WTC11 (cell line): ENCODE measurements at regions not wholly inside any gene's neighbourhood (a gene's known extent, or its start where the extent isn't known, plus 50 kb on each side); places are given as distances from the start of the nearest gene placed in this dataset.

Experiments used
- ATAC-seq: fragments of 200-7000 bp; cut with Tn5 transposase; 2 replicates; pipeline ENCODE4 v1.10.0; 2021; ENCODE audit warnings: mild to moderate bottlenecking, moderate library complexity
- CTCF ChIA-PET: fragments of 300-600 bp; sonication (Branson Sonifier 250); formaldehyde crosslinking; loops from one replicate; lab custom pipeline; 2021; ENCODE audit warnings: antibody characterized with exemption; lab: Charles Lee
- POLR2A ChIA-PET: fragments of 350-600 bp; sonication (Branson Sonifier 250); formaldehyde crosslinking; loops from one replicate; lab custom pipeline; 2021; ENCODE audit warnings: antibody characterized with exemption; lab: Charles Lee
- DNase-seq: peaks from one replicate; pipeline ENCODE4 v3.0.0; 2021; ENCODE audit warnings: low spot score
- H3K27ac Mint-ChIP-seq: 2 replicates; pipeline ENCODE4 v1.8.0; 2021; ENCODE audit warnings: mixed read lengths
- H3K27me3 Mint-ChIP-seq: 2 replicates; pipeline ENCODE4 v1.8.0; 2021; ENCODE audit warnings: low read depth, mild to moderate bottlenecking, moderate library complexity, mixed read lengths
- H3K36me3 Mint-ChIP-seq: 2 replicates; pipeline ENCODE4 v1.8.0; 2021; ENCODE audit warnings: mixed read lengths
- H3K4me1 Mint-ChIP-seq: 2 replicates; pipeline ENCODE4 v1.8.0; 2022; ENCODE audit warnings: mixed read lengths
- H3K4me3 Mint-ChIP-seq: 2 replicates; pipeline ENCODE4 v1.8.0; 2021; ENCODE audit warnings: mild to moderate bottlenecking, moderate library complexity, mixed read lengths
- H3K9me3 Mint-ChIP-seq: 2 replicates; pipeline ENCODE4 v1.8.0; 2021; ENCODE audit warnings: mixed read lengths
- AR ChIP-seq: fragments of 250-450 bp; sonication (Bioruptor Pico); IDR thresholded peaks from 2 replicates; pipeline ENCODE4 v1.9.0; 2021; ENCODE audit warnings: mild to moderate bottlenecking
- ATF6 ChIP-seq: sonication (generic); formaldehyde crosslinking; IDR thresholded peaks from 2 replicates; pipeline ENCODE4 v1.8.1; 2023; ENCODE audit warnings: mild to moderate bottlenecking, missing genetic modification reagents
- CREB1 ChIP-seq: sonication (generic); formaldehyde crosslinking; IDR thresholded peaks from 2 replicates; pipeline ENCODE4 v1.8.0; 2023; ENCODE audit warnings: mild to moderate bottlenecking, missing genetic modification reagents
- ESRRA ChIP-seq: sonication (generic); formaldehyde crosslinking; IDR thresholded peaks from 2 replicates; pipeline ENCODE4 v1.8.1; 2022; ENCODE audit warnings: mild to moderate bottlenecking, missing genetic modification reagents, borderline replicate concordance
- ETV6 ChIP-seq: sonication (generic); formaldehyde crosslinking; IDR thresholded peaks from 2 replicates; pipeline ENCODE4 v1.8.1; 2022; ENCODE audit warnings: mild to moderate bottlenecking, missing genetic modification reagents
- JAZF1 ChIP-seq: fragments of 250-450 bp; sonication (Bioruptor Pico); IDR thresholded peaks from 2 replicates; pipeline ENCODE4 v1.9.0; 2021; ENCODE audit warnings: moderate library complexity, mild to moderate bottlenecking, inconsistent platforms
- SMAD3 ChIP-seq: sonication (generic); formaldehyde crosslinking; IDR thresholded peaks from 2 replicates; pipeline ENCODE4 v1.8.0; 2022; ENCODE audit warnings: missing genetic modification reagents, mild to moderate bottlenecking, borderline replicate concordance
- SP1 ChIP-seq: sonication (generic); formaldehyde crosslinking; conservative IDR thresholded peaks from 2 replicates; pipeline ENCODE4 v1.8.1; 2022; ENCODE audit warnings: missing genetic modification reagents
- STAT6 ChIP-seq: sonication (generic); formaldehyde crosslinking; conservative IDR thresholded peaks from 2 replicates; pipeline ENCODE4 v1.8.1; 2023; ENCODE audit warnings: mild to moderate bottlenecking, low read depth, missing genetic modification reagents, moderate library complexity
- TCF7 ChIP-seq: sonication (generic); formaldehyde crosslinking; IDR thresholded peaks from 2 replicates; pipeline ENCODE4 v1.8.0; 2022; ENCODE audit warnings: mild to moderate bottlenecking, low read depth, missing genetic modification reagents, moderate library complexity
- ZNF121 ChIP-seq: sonication (generic); formaldehyde crosslinking; IDR thresholded peaks from 2 replicates; pipeline ENCODE4 v1.8.0; 2023; ENCODE audit warnings: missing genetic modification reagents
- ZNF396 ChIP-seq: fragments of 250-450 bp; sonication (Bioruptor Pico); IDR thresholded peaks from 2 replicates; pipeline ENCODE4 v1.8.0; 2021; ENCODE audit warnings: mild to moderate bottlenecking, moderate library complexity, borderline replicate concordance
- ZNF512 ChIP-seq: sonication (generic); formaldehyde crosslinking; IDR thresholded peaks from 2 replicates; pipeline ENCODE4 v1.8.1; 2022; ENCODE audit warnings: missing genetic modification reagents, borderline replicate concordance
- TF ChIP-seq, protein P1 (sequence below): fragments of 250-450 bp; sonication (Bioruptor Pico); IDR thresholded peaks from 2 replicates; pipeline ENCODE4 v1.9.0; 2021; ENCODE audit warnings: moderate library complexity, mild to moderate bottlenecking, inconsistent platforms, borderline replicate concordance
- TF ChIP-seq, protein P2 (sequence below): fragments of 250-450 bp; sonication (Bioruptor Pico); IDR thresholded peaks from 2 replicates; pipeline ENCODE4 v2.1.2; 2022; ENCODE audit warnings: mild to moderate bottlenecking, moderate library complexity
- TF ChIP-seq, protein P3 (sequence below): sonication (generic); formaldehyde crosslinking; IDR thresholded peaks from 2 replicates; pipeline ENCODE4 v1.8.0; 2022; ENCODE audit warnings: mild to moderate bottlenecking, missing genetic modification reagents

GRCh38 chr10:29183301-29183945 is 105.4 kb upstream of the LYZL1 start:
- Mint-ChIP-seq H3K4me1 (peaks cover 15% of the 10 kb centered on the region), H3K4me3 (no peak overlapping the region), H3K9me3 (peaks cover 9% of the 10 kb centered on the region), H3K27ac (no peak overlapping the region), H3K36me3 (no peaks in the 10 kb centered on the region), H3K27me3 (no peaks in the 10 kb centered on the region)
- DNase-seq: no peak
- ATAC-seq: peak; percentile 48
- ChIA-PET CTCF (no interaction called here), POLR2A (no interaction called here)
- TF ChIP-seq STAT6: no peak
- no peak for TF ChIP-seq TCF7 (CRISPR knock-in tag)
- TF ChIP-seq ZNF121 (CRISPR knock-in tag): no peak
- TF ChIP-seq, protein P1, sequence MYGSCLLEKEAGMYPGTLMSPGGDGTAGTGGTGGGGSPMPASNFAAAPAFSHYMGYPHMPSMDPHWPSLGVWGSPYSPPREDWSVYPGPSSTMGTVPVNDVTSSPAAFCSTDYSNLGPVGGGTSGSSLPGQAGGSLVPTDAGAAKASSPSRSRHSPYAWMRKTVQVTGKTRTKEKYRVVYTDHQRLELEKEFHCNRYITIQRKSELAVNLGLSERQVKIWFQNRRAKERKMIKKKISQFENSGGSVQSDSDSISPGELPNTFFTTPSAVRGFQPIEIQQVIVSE: no peak
- TF ChIP-seq ESRRA (CRISPR knock-in tag): no peak
- TF ChIP-seq, protein P2, sequence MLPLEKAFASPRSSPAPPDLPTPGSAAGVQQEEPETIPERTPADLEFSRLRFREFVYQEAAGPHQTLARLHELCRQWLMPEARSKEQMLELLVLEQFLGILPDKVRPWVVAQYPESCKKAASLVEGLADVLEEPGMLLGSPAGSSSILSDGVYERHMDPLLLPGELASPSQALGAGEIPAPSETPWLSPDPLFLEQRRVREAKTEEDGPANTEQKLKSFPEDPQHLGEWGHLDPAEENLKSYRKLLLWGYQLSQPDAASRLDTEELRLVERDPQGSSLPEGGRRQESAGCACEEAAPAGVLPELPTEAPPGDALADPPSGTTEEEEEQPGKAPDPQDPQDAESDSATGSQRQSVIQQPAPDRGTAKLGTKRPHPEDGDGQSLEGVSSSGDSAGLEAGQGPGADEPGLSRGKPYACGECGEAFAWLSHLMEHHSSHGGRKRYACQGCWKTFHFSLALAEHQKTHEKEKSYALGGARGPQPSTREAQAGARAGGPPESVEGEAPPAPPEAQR: no peak
- TF ChIP-seq SMAD3 (CRISPR knock-in tag): no peak
- TF ChIP-seq ATF6 (CRISPR knock-in tag): no peak
- TF ChIP-seq JAZF1 (CRISPR knock-in tag): no peak
- TF ChIP-seq AR (CRISPR knock-in tag): no peak
- no peak for TF ChIP-seq ETV6 (CRISPR knock-in tag)
- TF ChIP-seq ZNF396 (CRISPR knock-in tag): no peak
- TF ChIP-seq ZNF512 (CRISPR knock-in tag): no peak
- no peak for TF ChIP-seq CREB1 (CRISPR knock-in tag)
- TF ChIP-seq, protein P3, sequence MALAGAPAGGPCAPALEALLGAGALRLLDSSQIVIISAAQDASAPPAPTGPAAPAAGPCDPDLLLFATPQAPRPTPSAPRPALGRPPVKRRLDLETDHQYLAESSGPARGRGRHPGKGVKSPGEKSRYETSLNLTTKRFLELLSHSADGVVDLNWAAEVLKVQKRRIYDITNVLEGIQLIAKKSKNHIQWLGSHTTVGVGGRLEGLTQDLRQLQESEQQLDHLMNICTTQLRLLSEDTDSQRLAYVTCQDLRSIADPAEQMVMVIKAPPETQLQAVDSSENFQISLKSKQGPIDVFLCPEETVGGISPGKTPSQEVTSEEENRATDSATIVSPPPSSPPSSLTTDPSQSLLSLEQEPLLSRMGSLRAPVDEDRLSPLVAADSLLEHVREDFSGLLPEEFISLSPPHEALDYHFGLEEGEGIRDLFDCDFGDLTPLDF (CRISPR knock-in tag): no peak
- TF ChIP-seq SP1 (CRISPR knock-in tag): no peak
